ENCODE measurements at regions not wholly inside any gene's neighbourhood (a gene's known extent, or its start where the extent isn't known, plus 50 kb on each side); places are given as distances from the start of the nearest gene placed in this dataset.

DNA sequence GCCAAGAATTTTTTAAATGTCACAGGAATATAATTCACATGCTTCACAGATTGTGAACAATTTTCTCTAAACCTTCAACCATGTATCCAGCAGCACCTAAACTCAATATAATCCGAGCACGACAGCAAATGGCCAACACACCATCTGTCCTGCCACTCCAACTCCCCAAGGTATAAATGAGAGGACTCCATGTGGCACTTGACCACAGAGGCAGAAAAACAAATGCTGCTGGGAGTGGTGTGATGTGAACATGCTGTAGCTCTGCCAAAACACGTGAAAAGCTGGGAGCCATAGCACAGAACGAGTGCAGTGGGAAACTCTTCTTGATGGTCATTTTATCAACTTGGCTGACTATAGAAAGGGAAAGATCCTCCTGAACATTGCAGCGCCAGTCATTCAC, 70.9 kb downstream of the LLPH start:
- no peak for TF ChIP-seq CTCF (IDR thresholded peaks at IDR 0.05)
- intact Hi-C loops (cut with DNase I), result loop anchor here in 1 of 2 donors (5.0 kb wide), 1 partner anchor 52 kb away; no protein-coding TSS in a partner anchor
- 34 to 49% (median 39%) methylated on average over 5 of the region's 5 CpGs for WGBS, 3 donors
- no peak for ATAC-seq
- Histone ChIP-seq H3K27me3 (ENCODE audit: insufficient read depth in 3 of 3, low read length in 2 of 3) (peaks cover 0 to 2% (median 0%) of the 10 kb centered on the region in 3 donors), H3K36me3 (ENCODE audit: insufficient read depth in 1 of 2, low read depth in 1 of 2) (no peaks in the 10 kb centered on the region), H3K9me3 (no peaks in the 10 kb centered on the region), H3K4me3 (no peak overlapping the region), H3K27ac (no peak overlapping the region), H3K4me1 (no peaks in the 10 kb centered on the region)
- DNase-seq, result no peak

DNA sequence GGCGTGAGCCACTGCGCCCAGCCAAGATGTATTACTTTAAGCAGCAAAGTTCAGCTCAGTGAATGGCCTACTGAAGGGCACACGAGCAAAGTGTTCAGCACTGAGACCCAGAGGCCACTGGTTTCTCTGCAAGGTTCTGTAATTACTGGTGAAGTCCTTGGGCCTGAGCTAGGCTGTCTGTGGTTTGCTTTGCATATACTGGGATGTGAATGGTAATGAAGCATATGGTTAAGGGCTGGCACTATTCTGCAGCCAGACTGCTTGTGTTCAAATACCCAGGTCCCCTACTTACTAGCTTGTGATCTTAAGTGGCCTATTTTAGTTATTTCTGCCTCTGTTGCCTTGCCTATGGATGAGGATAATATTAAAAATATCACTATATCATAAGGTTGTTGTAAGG, 72.0 kb downstream of the LLPH start:
- ATAC-seq, result no peak
- intact Hi-C loops (cut with DNase I), result no loop called here
- peaks cover 0 to 2% (median 0%) of the 10 kb centered on the region in 3 donors for H3K27me3 ChIP-seq (ENCODE audit: insufficient read depth in 3 of 3, low read length in 2 of 3)
- DNase-seq, result no peak
- 92 to 95% (median 92%) methylated on average over 3 of the region's 3 CpGs for WGBS, 3 donors
- no peaks in the 10 kb centered on the region for H3K36me3 ChIP-seq (ENCODE audit: insufficient read depth in 1 of 2, low read depth in 1 of 2)
- H3K9me3 ChIP-seq, result no peaks in the 10 kb centered on the region
- no peaks in the 10 kb centered on the region for H3K4me1 ChIP-seq
- no peak for TF ChIP-seq CTCF (IDR thresholded peaks at IDR 0.05)
- no peak overlapping the region for H3K27ac ChIP-seq
- no peak overlapping the region for H3K4me3 ChIP-seq

GRCh38 chr12:66055837-66056319, 74.7 kb downstream of the LLPH start:
- Histone ChIP-seq H3K9me3 (no peaks in the 10 kb centered on the region), H3K27me3 (ENCODE audit: insufficient read depth in 3 of 3, low read length in 2 of 3) (no peaks in the 10 kb centered on the region), H3K36me3 (ENCODE audit: insufficient read depth in 1 of 2, low read depth in 1 of 2) (no peaks in the 10 kb centered on the region), H3K4me3 (no peak overlapping the region), H3K27ac (no peak overlapping the region), H3K4me1 (no peaks in the 10 kb centered on the region)
- no peak for DNase-seq
- peak in 2 of 4 donors; percentile 75 to 97 for ATAC-seq
- intact Hi-C loops (cut with DNase I), result no loop called here
- no peak for TF ChIP-seq CTCF (IDR thresholded peaks at IDR 0.05)
- 55 to 69% (median 62%) methylated on average over 2 of the region's 2 CpGs for WGBS, 3 donors

DNA sequence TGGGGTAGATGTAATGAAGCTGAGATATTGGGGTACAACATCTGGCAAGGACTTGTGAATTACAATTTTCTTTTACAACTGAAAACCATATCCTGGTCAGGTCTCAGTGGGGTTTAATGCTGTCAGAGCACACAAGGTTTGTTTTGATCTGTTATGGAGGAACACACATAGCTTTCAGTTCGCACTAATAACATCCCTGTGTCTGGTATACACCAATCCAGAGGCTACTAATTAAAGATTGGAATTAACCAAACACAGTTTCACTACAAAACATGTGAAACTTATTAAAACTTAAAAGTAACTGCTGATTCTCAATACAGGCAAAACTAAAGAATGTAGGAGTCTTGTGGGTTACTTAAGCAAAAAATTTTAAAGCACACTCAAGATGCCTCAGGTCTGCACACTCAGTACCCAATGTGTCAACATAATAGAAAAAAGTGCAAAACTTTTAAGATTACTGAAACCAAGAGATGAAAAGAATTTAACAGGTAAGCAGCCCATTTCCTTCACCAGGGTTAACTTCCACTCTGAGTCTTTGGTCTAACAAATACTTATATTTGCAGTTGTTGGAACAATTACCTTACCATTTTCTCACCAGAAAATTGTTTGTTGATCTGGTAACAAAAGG, 77.4 kb downstream of the LLPH start:
- ATAC-seq, result no peak
- TF ChIP-seq CTCF (IDR thresholded peaks at IDR 0.05), result no peak
- no peak overlapping the region for H3K27ac ChIP-seq
- intact Hi-C loops (cut with DNase I), result no loop called here
- H3K27me3 ChIP-seq (ENCODE audit: insufficient read depth in 3 of 3, low read length in 2 of 3), result no peaks in the 10 kb centered on the region
- no peaks in the 10 kb centered on the region for H3K4me1 ChIP-seq
- DNase-seq, result no peak
- H3K9me3 ChIP-seq, result no peaks in the 10 kb centered on the region
- WGBS, 3 donors, result 93 to 97% (median 93%) methylated on average over 1 of the region's 1 CpG
- H3K4me3 ChIP-seq, result no peak overlapping the region
- no peaks in the 10 kb centered on the region for H3K36me3 ChIP-seq (ENCODE audit: insufficient read depth in 1 of 2, low read depth in 1 of 2)

DNA sequence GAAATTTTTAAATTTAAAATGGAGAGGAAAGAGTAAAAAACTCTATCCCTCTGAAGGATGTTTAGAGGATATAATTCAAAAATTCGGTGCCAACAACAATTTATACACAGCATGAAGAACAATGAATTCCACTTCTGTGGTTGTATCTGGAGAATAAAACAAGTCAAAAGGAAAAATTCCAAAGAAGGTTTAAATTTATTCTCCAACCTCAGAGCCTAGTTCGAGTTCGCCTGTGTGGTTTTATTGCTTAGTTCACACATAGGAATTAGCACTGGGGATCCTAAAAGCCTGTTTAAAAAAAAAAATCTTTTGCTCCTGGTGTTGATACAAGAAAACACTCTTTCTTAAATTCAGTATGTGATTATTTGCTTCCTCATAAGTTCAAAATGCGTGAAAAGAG, 79.2 kb downstream of the LLPH start:
- Histone ChIP-seq H3K4me1 (no peaks in the 10 kb centered on the region), H3K27ac (no peak overlapping the region), H3K9me3 (no peaks in the 10 kb centered on the region), H3K4me3 (no peak overlapping the region), H3K36me3 (ENCODE audit: insufficient read depth in 1 of 2, low read depth in 1 of 2) (no peaks in the 10 kb centered on the region), H3K27me3 (ENCODE audit: insufficient read depth in 3 of 3, low read length in 2 of 3) (no peaks in the 10 kb centered on the region)
- intact Hi-C loops (cut with DNase I), result no loop called here
- ATAC-seq (no peak), DNase-seq (no peak)
- TF ChIP-seq CTCF (IDR thresholded peaks at IDR 0.05), result no peak
- WGBS, 3 donors, result 57 to 59% (median 57%) methylated on average over 4 of the region's 4 CpGs

All from psoas muscle (tissue), 7 donors.